ENCODE measurements at regions not wholly inside any gene's neighbourhood (a gene's known extent, or its start where the extent isn't known, plus 50 kb on each side); places are given as distances from the start of the nearest gene placed in this dataset.

GRCh38 chr2:116935097-116935814 is 879.2 kb upstream of the DDX18 start:
- no peak for TF ChIP-seq POLR2A (IDR thresholded peaks at IDR 0.05)
- no peak for TF ChIP-seq CTCF (IDR thresholded peaks at IDR 0.05)

All from lower leg skin (tissue), 3 donors.